ENCODE measurements at regions not wholly inside any gene's neighbourhood (a gene's known extent, or its start where the extent isn't known, plus 50 kb on each side); places are given as distances from the start of the nearest gene placed in this dataset.
"Not testable (repeated sequence)": the region's sequence is repeated elsewhere in the genome, so short reads cannot be mapped to it uniquely, and the experiment has no call there.

DNA sequence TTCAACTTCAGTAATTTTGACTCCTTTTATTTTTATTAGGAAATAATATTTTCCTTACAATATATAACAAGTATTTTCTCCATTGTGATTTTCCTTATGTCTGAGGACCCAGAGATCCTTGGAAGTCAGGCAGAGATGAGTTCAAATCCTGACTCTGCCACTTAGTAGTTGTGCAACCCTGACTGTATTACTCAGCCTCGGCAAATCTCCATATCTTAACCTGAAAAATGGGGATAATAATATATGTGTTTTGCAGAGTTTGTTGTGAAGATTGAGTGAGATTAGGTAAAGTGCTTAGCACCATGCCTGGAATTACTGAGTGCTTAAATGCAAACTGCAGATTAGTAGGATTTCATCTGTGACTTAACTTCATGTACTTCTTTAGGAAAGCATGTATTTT, 120.5 kb upstream of the KLF14 start:
- H3K4me3 Mint-ChIP-seq, result no peak overlapping the region
- H3K4me1 Mint-ChIP-seq, result peaks cover 2% of the 10 kb centered on the region
- H3K9me3 ChIP-seq (ENCODE audit: control insufficient read depth, low read length, poor library complexity, severe bottlenecking), result peaks cover 5% of the 10 kb centered on the region
- DNase-seq (no peak), ATAC-seq (no peak)
- H3K36me3 Mint-ChIP-seq (ENCODE audit: low read depth), result peaks cover 6% of the 10 kb centered on the region
- H3K27me3 Mint-ChIP-seq, result no peaks in the 10 kb centered on the region
- H3K27ac Mint-ChIP-seq, result no peak overlapping the region

DNA sequence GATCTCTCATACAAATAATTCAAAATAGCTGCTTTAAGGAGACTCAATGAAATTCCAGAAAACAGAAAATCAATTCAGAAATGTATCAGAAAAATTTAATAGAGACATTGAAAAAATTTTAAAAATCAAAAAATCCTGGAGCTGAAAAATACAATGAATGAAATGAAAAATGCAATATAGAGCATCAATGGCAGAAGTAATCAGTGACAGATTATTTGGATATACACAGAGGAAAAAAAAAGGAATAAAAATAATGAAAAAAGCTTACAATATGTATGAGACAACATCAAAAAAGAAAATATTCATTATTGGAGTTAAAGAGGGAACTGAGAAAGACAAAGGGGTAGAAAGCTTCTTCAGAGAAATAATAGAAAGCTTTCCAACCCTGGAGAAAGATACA, 122.9 kb upstream of the KLF14 start:
- no peak for ATAC-seq
- no peak overlapping the region for H3K4me3 Mint-ChIP-seq
- H3K27ac Mint-ChIP-seq, result no peak overlapping the region
- peaks cover 2% of the 10 kb centered on the region for H3K4me1 Mint-ChIP-seq
- peaks cover 10% of the 10 kb centered on the region for H3K9me3 ChIP-seq (ENCODE audit: control insufficient read depth, low read length, poor library complexity, severe bottlenecking)
- peaks cover 6% of the 10 kb centered on the region for H3K36me3 Mint-ChIP-seq (ENCODE audit: low read depth)
- DNase-seq, result no peak
- no peaks in the 10 kb centered on the region for H3K27me3 Mint-ChIP-seq

DNA sequence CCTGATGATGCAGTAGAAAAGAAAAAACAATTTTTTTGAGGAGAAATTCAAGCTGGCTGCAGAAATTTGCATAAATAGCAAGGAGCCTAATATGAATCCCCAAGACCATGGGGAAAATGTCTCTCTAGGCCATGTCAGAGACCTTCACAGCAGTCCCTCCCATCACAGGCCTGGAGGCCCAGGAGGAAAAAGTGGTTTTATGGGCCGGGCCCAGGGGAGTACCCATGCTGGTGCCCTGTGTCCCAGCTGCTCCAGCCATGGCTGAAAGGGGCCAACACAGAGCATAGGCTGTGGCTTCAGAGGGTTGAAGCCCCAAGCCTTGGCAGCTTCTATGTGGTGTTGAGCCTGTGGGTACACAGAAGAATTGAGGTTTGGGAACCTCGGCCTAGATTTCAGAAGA, 126.8 kb upstream of the KLF14 start:
- peaks cover 13% of the 10 kb centered on the region for H3K9me3 ChIP-seq (ENCODE audit: control insufficient read depth, low read length, poor library complexity, severe bottlenecking)
- H3K4me1 Mint-ChIP-seq; H3K36me3 Mint-ChIP-seq (ENCODE audit: low read depth); ATAC-seq; H3K27ac Mint-ChIP-seq; H3K27me3 Mint-ChIP-seq; H3K4me3 Mint-ChIP-seq; DNase-seq: not testable (repeated sequence)

DNA sequence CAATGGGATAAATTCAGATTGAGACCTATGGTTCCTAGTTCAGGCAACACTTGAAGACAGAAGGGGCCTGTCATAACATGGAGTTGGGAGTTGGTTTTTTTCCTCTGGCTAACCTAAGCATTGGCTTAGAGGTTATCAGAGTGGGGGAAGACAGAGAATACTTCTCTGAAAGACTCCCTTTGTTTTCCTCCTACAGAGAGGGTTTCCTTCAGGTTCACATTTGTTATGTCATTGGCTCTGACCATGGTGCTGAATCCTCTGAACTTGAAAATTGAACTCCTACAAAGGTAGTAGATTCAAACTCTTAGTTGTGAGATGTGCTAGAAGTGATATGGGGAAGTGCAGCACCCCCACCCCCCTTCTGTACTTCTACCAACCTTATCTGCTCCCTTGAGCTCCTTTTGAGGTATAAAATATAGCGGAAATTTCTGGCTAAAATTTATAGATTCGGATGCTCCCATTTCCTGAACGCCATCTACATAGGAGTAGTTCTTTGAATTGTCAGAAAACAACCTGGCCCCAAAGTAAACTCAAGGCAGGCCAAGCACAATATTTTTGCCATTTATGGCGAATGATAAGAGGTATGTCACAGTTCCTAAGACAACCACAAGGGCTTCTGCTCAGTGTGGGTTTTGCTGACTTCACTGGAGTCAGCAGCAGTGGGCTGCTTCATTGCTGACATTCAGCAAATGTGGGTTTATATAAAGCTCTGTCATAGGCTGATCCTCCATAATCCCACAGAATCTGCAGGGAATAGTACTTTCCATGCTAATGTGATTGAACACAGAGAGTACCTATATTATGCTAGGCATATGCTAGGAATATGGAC, 131.6 kb upstream of the KLF14 start:
- peak overlapping the region; percentile 51 for H3K27ac Mint-ChIP-seq

DNA sequence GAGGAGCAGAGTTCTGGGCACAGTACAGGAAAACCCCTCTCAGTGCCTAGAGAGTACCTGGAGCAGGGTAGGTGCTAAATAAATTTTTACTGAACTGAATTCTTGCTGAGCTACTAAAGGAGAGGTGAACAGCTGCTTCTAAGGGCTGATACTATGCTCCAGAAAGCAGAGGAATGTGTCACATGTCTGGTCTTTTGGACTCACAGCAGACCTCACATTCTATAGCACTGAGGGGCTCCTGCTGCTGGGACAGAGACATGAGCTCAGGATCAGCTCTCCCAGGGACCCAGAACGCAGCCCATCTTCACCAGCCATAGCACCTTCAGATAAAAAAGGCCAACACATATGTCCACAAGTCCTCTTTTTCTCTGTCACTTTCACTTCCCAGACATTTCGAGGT, 133.0 kb upstream of the KLF14 start:
- Mint-ChIP-seq H3K27ac (peak overlapping the region; percentile 77), H3K36me3 (ENCODE audit: low read depth) (peaks cover 7% of the 10 kb centered on the region), H3K4me3 (no peak overlapping the region), H3K4me1 (peaks cover 6% of the 10 kb centered on the region), H3K27me3 (no peaks in the 10 kb centered on the region)
- peak; percentile 5 for ATAC-seq
- DNase-seq, result no peak
- H3K9me3 ChIP-seq (ENCODE audit: control insufficient read depth, low read length, poor library complexity, severe bottlenecking), result peaks cover 2% of the 10 kb centered on the region

More for the DNA sequence above, 131.6 kb upstream of the KLF14 start:
- Mint-ChIP-seq H3K4me3 (peak overlapping the region; percentile 13), H3K4me1 (peaks cover 4% of the 10 kb centered on the region), H3K27me3 (no peaks in the 10 kb centered on the region), H3K36me3 (ENCODE audit: low read depth) (peaks cover 7% of the 10 kb centered on the region)
- ATAC-seq, result peak; percentile 27
- DNase-seq, result no peak
- H3K9me3 ChIP-seq (ENCODE audit: control insufficient read depth, low read length, poor library complexity, severe bottlenecking), result peaks cover 8% of the 10 kb centered on the region

DNA sequence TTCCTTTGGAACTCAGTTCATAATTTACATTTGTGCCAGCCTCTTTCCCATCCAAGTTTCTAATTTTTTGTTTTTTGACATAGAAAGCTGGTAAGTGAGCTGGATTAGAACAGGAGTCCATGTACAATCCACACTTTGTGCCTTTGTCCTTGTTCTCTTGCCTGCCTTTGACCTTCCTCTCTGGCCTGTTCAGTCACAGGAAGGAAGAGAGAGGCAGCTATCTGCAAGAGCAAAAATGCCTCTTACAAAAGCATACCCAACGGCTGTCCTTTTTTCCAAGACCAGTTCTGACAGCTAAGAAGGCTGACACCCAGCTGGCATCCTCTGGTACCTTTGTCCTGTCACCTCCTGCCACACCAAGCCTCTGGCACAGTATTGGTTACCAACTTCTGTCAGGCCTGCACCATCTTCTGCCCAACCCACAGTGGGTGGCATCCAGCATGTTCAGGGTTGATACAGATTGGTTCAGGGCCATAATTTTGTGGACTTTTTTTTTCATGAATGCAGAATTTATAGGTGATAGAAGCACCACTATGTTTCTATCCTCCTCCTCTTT, 133.7 kb upstream of the KLF14 start:
- peaks cover 11% of the 10 kb centered on the region for H3K36me3 Mint-ChIP-seq (ENCODE audit: low read depth)
- peaks cover 6% of the 10 kb centered on the region for H3K4me1 Mint-ChIP-seq
- no peaks in the 10 kb centered on the region for H3K9me3 ChIP-seq (ENCODE audit: control insufficient read depth, low read length, poor library complexity, severe bottlenecking)
- no peaks in the 10 kb centered on the region for H3K27me3 Mint-ChIP-seq
- H3K27ac Mint-ChIP-seq, result peak overlapping the region; percentile 77
- DNase-seq, result no peak
- no peak overlapping the region for H3K4me3 Mint-ChIP-seq
- no peak for ATAC-seq

DNA sequence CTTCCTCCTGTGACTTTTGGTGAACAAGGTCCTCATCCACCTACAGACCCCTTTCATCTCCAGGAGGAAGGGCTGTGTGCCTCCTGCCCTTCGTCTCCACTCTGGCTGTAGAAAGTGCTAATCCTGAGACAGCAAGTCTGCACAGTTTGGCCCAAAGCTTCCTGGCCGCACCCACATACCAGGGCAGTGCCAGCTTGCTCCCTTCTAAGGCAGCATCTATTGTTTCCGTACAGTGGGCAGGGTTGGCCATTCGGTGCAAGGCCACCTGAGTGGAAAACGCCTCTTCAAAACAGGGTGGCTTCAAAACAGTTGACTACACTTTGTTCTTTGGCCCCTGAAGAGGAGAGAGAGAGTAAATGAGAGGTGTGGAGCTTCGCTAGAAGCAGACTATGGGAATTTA, 134.1 kb upstream of the KLF14 start:
- Mint-ChIP-seq H3K36me3 (ENCODE audit: low read depth) (peaks cover 11% of the 10 kb centered on the region), H3K27me3 (no peaks in the 10 kb centered on the region), H3K4me3 (peak overlapping the region; percentile 51), H3K27ac (peak overlapping the region; percentile 77), H3K4me1 (peaks cover 8% of the 10 kb centered on the region)
- no peaks in the 10 kb centered on the region for H3K9me3 ChIP-seq (ENCODE audit: control insufficient read depth, low read length, poor library complexity, severe bottlenecking)
- ATAC-seq, result no peak
- DNase-seq, result no peak

DNA sequence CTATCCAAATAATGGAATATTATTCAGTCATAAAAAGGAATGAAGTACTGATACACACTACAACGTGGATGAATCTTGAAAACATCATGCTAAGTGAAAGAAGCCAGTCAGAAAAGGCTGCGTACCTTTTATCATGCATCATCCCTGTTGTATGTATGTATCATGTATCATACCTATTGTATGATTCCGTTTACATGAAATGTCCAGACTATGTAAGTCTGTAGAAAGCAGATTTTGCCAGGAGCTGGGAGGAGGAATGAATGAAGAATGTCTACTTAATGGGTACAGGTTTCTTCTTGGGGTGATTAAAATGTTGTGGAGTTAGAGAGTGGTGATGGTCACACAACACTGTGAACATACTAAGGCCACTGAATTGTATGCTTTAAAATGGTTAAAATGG, 135.9 kb upstream of the KLF14 start:
- Mint-ChIP-seq H3K27me3 (no peaks in the 10 kb centered on the region), H3K36me3 (ENCODE audit: low read depth) (peaks cover 15% of the 10 kb centered on the region), H3K27ac (peak overlapping the region; percentile 97), H3K4me3 (peak overlapping the region; percentile 1), H3K4me1 (peaks cover 25% of the 10 kb centered on the region)
- H3K9me3 ChIP-seq (ENCODE audit: control insufficient read depth, low read length, poor library complexity, severe bottlenecking), result no peaks in the 10 kb centered on the region
- no peak for DNase-seq
- ATAC-seq, result no peak

DNA sequence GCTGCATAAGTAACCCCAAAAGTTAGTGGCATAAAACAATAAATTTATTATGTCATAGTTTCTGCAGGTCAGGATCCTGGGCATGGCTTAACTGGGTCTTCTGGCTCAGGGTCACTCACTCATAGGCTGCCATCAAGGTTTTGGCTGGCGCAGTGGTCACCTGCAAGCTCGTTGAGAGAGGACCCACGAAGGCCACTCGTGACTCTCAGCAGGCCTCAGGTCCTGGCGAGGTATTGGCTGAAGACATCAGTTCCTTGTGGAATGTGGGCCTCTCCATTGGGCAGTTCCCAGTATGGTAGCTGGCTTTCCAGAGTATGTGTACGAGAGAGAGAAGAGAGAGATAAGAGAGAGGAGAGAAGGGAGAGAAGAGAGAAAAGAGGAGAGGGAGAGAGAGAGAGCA, 138.3 kb upstream of the KLF14 start:
- Mint-ChIP-seq H3K27me3 (no peaks in the 10 kb centered on the region), H3K4me1 (peaks cover 35% of the 10 kb centered on the region), H3K27ac (peak overlapping the region; percentile 97), H3K4me3 (peak overlapping the region; percentile 75), H3K36me3 (ENCODE audit: low read depth) (peaks cover 15% of the 10 kb centered on the region)
- DNase-seq (no peak), ATAC-seq (no peak)
- H3K9me3 ChIP-seq (ENCODE audit: control insufficient read depth, low read length, poor library complexity, severe bottlenecking), result no peaks in the 10 kb centered on the region

DNA sequence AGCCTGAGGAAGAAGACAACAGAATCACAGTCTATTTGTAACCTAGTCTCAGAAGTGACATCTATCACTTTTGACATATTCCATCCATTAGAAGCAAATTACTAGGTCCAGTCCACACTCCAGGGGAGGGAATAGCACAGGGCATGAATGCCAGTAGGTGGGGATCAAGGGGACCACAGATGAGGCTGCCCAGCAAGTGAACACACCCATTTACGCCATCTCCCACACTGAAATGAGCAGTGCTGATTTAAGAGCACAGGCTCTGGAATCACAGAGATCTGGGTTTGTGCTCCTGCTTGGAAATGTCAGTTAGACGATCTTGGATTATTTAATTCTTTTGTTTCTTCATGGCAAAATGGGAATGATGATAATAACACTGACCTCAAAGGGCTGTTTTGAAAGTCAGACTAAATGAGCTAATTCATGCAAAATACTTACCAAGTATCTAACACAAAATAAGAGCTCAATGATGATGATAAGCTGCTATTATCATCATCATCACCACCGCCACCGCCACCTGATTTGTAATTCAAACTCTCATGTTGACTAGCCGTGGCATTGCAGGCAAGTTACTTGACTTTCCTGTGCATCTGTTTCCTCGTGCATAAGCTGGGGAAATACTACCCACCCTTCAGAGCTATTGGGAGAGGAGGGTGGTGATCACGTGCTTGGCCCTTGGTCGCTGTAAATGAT, 138.9 kb upstream of the KLF14 start:
- no peaks in the 10 kb centered on the region for H3K9me3 ChIP-seq (ENCODE audit: control insufficient read depth, low read length, poor library complexity, severe bottlenecking)
- no peak for DNase-seq
- H3K4me3 Mint-ChIP-seq, result peak overlapping the region; percentile 75
- no peaks in the 10 kb centered on the region for H3K27me3 Mint-ChIP-seq
- peak overlapping the region; percentile 97 for H3K27ac Mint-ChIP-seq
- peaks cover 39% of the 10 kb centered on the region for H3K4me1 Mint-ChIP-seq
- peaks cover 15% of the 10 kb centered on the region for H3K36me3 Mint-ChIP-seq (ENCODE audit: low read depth)
- ATAC-seq, result peak; percentile 4

DNA sequence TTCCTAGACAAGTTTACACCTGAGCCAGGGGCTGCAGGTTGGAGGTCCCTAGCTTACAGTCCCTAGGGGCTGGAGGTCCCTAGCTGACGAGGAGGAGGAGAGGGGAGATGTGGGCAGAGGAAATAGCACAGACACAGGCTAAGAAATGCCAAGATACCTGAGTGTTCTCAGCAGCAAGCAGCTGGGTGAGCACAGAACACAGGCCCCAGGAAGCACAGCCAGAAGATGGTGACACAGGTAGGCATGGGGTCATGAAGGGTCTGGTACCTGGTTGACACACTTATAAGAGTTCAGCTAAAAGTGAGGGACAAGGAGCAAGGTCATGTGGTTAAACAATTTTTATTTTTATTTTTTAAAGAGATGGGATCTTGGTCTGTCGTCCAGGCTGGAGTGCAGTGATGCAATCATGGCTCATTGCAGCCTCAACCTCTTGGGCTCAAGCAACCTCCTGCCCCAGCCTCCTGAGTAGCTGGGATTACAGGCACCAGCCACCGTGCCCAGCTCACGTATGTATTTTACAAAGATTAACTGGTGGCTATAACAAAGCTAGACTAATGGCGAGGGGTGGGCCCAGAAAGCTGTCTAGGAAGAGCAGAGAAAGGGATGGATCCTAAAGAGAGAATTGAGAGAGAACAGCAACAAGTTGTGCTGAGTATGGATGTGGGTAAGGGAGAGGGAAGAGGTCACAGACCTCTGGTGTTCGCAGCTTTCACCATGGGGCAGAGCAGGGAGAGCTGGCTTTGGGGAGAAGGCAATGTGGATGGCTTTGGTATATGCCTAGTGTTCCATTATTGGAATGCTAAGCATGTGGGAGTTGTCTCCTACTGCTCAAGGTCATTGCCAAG, 140.3 kb upstream of the KLF14 start:
- Mint-ChIP-seq H3K36me3 (ENCODE audit: low read depth) (peaks cover 23% of the 10 kb centered on the region), H3K4me3 (peak overlapping the region; percentile 86), H3K4me1 (peaks cover 48% of the 10 kb centered on the region), H3K27ac (peak overlapping the region; percentile 97), H3K27me3 (no peaks in the 10 kb centered on the region)
- no peaks in the 10 kb centered on the region for H3K9me3 ChIP-seq (ENCODE audit: control insufficient read depth, low read length, poor library complexity, severe bottlenecking)
- ATAC-seq, result no peak
- no peak for DNase-seq

DNA sequence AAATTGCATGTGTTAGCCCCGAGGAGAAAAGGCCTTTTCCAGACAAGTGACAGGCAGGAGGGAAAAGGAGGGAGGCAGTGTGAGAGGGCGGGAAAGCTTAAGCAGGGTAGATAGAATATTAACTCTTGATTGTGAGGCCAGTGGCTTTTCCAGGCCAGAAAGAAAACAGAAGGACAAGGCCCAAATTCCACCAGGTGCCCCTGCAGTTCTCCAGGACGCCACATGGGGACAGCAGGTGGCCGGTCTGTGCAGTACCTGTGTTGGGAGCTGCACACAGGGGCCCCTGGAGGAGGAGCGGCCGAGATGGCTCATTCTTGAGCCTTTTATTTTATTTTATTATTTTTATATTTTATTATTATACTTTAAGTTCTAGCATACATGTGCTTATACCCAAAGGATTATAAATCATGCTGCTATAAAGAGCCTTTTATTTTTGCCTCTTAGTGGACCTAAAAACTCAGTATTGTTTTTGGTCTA, 141.3 kb upstream of the KLF14 start:
- Mint-ChIP-seq H3K4me3 (peak overlapping the region; percentile 61), H3K36me3 (ENCODE audit: low read depth) (peaks cover 19% of the 10 kb centered on the region), H3K4me1 (peaks cover 48% of the 10 kb centered on the region), H3K27me3 (no peaks in the 10 kb centered on the region), H3K27ac (peak overlapping the region; percentile 97)
- DNase-seq, result peak; percentile 27 to 52 (median 37)
- ATAC-seq, result peak; percentile 60
- H3K9me3 ChIP-seq (ENCODE audit: control insufficient read depth, low read length, poor library complexity, severe bottlenecking), result no peaks in the 10 kb centered on the region

DNA sequence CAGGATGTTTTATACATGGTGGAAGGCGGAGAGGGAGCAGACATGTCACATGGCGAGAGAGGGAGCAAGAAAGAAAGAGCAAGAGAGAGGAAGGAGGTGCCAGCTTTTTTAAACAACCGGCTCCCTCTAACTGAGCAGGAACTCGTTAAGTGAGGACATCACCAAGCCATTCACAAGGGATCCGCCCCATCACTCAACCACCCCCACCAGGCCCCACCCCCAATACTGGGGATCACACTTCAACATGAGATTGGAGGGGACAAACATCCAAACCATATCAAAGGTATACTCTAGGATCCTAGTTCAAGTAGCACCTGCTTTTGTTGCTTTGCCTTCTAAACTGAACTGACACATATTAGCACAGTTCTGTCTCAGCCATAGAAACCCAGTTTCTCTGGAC, 141.9 kb upstream of the KLF14 start:
- Mint-ChIP-seq H3K36me3 (ENCODE audit: low read depth) (peaks cover 19% of the 10 kb centered on the region), H3K27me3 (no peaks in the 10 kb centered on the region)

More for the DNA sequence above, 141.9 kb upstream of the KLF14 start:
- ATAC-seq (no peak), DNase-seq (no peak)
- H3K4me1 Mint-ChIP-seq, result peaks cover 48% of the 10 kb centered on the region
- H3K27ac Mint-ChIP-seq, result peak overlapping the region; percentile 97
- H3K4me3 Mint-ChIP-seq, result peak overlapping the region; percentile 59
- H3K9me3 ChIP-seq (ENCODE audit: control insufficient read depth, low read length, poor library complexity, severe bottlenecking), result no peaks in the 10 kb centered on the region
